GM08714 (cell line): ENCODE measurements at regions not wholly inside any gene's neighbourhood (a gene's known extent, or its start where the extent isn't known, plus 50 kb on each side); places are given as distances from the start of the nearest gene placed in this dataset.

Experiments
- H3K4me3 ChIP-seq: fragments of 200-500 bp; sonication (Bioruptor generic); 2 replicates; pipeline ENCODE4 v1.5.1; 2014; ENCODE audit warnings: mild to moderate bottlenecking, low read length, inconsistent platforms
- ZNF274 ChIP-seq: IDR thresholded peaks from 2 replicates; pipeline ENCODE4 v1.6.1; 2012; ENCODE audit warnings: mild to moderate bottlenecking, low read depth, low read length

- H3K4me3 ChIP-seq, result no peak overlapping the region
- TF ChIP-seq ZNF274, result no peak
These were observed 70.4 kb upstream of the IPO9 start for GRCh38 chr1:201758499-201759050.

- TF ChIP-seq ZNF274, result no peak
- H3K4me3 ChIP-seq, result no peak overlapping the region
These were observed 69.7 kb upstream of the IPO9 start for GRCh38 chr1:201759194-201759815.

GRCh38 chr1:201760516-201760915 is 68.4 kb upstream of the IPO9 start:
- no peak for TF ChIP-seq ZNF274
- no peak overlapping the region for H3K4me3 ChIP-seq

- H3K4me3 ChIP-seq, result no peak overlapping the region
- no peak for TF ChIP-seq ZNF274
These were observed 67.8 kb upstream of the IPO9 start for GRCh38 chr1:201761178-201761577.

- no peak overlapping the region for H3K4me3 ChIP-seq
- TF ChIP-seq ZNF274, result no peak
These were observed 67.1 kb upstream of the IPO9 start for GRCh38 chr1:201761871-201762270.

GRCh38 chr1:201762381-201762780 is 66.6 kb upstream of the IPO9 start:
- no peak overlapping the region for H3K4me3 ChIP-seq
- TF ChIP-seq ZNF274, result no peak

- no peak overlapping the region for H3K4me3 ChIP-seq
- TF ChIP-seq ZNF274, result no peak
These were observed 65.4 kb upstream of the IPO9 start for GRCh38 chr1:201763455-201764140.

- H3K4me3 ChIP-seq, result no peak overlapping the region
- no peak for TF ChIP-seq ZNF274
These were observed 64.8 kb upstream of the IPO9 start for GRCh38 chr1:201764166-201764565.

GRCh38 chr1:201764579-201764978 is 64.4 kb upstream of the IPO9 start:
- TF ChIP-seq ZNF274, result no peak
- H3K4me3 ChIP-seq, result no peak overlapping the region

GRCh38 chr1:201766131-201766866 is 62.7 kb upstream of the IPO9 start:
- no peak overlapping the region for H3K4me3 ChIP-seq
- no peak for TF ChIP-seq ZNF274

GRCh38 chr1:201767339-201767738 is 61.6 kb upstream of the IPO9 start:
- H3K4me3 ChIP-seq, result no peak overlapping the region
- TF ChIP-seq ZNF274, result no peak

GRCh38 chr1:201769072-201769471 is 59.9 kb upstream of the IPO9 start:
- no peak for TF ChIP-seq ZNF274
- no peak overlapping the region for H3K4me3 ChIP-seq

- no peak for TF ChIP-seq ZNF274
- H3K4me3 ChIP-seq, result no peak overlapping the region
These were observed 59.0 kb upstream of the IPO9 start for GRCh38 chr1:201769966-201770365.

- no peak overlapping the region for H3K4me3 ChIP-seq
- no peak for TF ChIP-seq ZNF274
These were observed 57.5 kb upstream of the IPO9 start for GRCh38 chr1:201771466-201771865.

GRCh38 chr1:201772178-201772577 is 56.8 kb upstream of the IPO9 start:
- H3K4me3 ChIP-seq, result no peak overlapping the region
- TF ChIP-seq ZNF274, result no peak
